NCI-H446 treated with DMSO at 0.1 percent for 48 hours (cell line): ENCODE measurements at regions not wholly inside any gene's neighbourhood (a gene's known extent, or its start where the extent isn't known, plus 50 kb on each side); places are given as distances from the start of the nearest gene placed in this dataset.
A peak's percentile ranks its signal among the peaks of the same experiment; 100 is the strongest.

Experiments
- DNase-seq: peaks from one replicate; lab custom pipeline; 2025; lab: John Stamatoyannopoulos, UW

DNA sequence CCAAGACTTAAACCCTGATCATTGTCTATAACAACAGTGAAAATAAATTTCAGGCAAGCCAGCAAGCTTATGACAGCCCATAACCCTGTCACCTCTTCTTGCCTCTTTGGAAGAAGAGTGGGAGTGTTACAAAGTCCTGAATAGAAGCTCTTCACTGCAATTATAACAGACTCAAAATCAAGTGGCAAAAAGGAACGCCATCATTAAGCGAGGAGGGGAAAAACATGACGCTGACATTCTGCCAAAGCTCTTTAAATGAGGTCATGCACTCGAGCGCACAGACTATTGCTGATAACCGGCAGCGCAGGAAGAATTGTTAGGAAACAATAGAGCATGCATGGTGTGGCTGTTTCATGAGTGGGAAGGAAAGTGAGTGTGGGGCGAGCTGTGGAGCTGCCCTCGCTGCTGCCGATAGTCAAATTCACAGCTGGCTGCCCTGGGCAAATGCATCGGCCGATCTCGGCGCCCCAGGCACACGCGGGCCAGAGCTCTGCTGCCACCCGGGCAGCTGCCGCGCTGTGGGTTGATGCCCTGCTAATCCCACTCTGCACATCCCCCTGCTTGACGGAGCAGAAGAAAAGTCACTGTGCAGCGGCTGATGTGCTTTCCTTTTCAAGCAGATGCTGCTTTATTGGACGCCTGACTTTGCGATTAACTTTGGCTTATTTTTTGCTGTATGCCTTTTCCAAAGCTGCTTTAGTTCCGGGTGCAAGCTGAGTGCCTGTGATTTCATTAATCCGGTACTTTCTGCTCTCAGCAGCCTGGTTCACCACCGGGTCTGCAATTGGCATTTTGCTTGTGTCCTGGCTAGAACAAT lies 102.4 kb upstream of the ST6GALNAC5 start:
- peak; percentile 15 for DNase-seq

DNA sequence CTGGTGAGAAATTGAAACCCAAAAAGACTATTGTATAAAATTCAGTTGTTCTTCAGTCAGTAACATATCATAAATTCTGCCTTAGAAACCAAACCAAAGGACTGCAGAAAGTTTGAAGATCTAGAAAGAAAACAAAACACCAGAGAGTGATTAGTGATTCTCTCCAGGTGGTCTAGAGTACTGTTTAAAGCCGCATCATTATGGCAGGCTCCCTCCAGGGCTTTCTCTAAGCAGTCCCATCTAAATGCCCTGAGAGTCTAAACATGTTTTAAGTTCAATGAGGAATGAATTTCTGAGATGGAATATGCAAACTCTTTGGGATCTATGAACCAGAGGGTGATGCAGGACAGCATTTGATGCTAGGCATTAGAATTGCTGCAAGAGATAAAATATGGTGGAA lies 100.9 kb upstream of the ST6GALNAC5 start:
- DNase-seq: no peak

DNA sequence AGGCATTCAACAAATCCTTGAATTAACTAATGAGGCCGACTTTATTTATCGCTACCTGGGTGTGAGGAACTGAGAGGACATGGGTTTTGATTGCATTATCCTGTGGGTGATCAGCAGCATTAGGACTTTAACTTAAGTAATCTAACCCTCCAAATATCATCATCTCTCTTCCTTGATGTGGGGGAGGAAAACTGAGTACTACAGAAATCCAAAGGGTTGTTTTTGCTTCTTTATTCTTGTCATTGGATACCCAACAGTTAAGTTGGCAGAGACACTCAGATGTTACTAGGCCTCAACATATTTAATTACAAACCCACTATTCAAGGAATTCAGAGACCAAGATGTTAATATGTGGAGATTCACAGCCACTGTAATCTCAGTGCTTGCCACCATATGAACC lies 97.4 kb upstream of the ST6GALNAC5 start:
- no peak for DNase-seq

DNA sequence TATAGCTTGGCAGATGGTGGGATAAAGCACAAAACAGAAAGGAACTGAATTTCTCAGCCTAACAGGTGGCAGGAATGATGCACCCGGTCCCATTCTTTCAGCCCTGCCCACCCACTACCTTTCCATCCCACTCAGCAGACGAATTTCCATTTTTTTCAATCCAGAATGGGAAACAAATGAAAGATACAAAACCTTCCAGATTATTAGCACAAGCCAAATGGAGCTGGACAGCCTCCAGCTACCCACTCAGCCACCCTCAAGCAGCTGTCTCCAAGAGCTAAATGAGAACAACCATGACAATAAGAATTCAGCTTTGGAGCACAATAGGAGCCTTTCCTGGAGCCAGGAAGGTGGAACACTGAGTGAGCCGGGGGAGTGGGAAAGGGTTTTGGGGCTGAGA lies 96.3 kb upstream of the ST6GALNAC5 start:
- DNase-seq: peak; percentile 89

DNA sequence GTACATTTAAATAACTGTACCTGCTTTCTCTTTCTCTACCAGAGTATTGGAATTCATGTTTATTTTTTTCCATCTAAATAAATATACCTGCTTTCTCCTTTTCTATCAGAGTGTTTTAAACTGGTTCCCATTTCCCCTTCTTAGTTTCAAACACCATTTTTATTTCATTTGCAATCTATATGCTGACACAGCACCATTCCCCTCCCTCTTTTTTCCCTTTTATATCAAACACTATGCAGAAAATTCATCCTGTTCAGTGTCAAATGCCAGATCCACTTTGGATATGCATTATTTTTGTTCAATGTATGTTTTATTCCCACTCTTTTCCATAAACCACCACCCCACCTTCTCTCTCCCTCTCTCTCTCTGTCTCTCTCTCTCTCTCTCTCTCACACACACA lies 85.8 kb upstream of the ST6GALNAC5 start:
- no peak for DNase-seq

DNA sequence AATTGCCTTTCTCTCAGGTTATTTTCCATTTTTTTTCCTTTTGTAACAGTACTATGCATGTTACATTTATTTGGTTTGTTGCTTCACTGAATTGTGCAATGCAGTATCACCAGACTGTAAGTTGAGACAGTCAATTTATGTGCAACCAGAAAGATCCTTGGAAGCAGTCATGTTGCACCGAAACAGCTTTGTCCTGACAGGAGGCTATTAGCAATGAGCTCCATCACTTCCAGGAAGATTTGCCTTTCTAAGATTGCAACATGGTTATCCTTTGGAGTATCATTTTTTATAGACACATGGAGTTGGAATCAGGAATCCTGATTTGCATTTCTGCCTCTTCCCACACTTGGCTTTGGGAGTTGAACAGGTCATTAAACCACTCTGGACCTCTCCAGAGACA lies 84.5 kb upstream of the ST6GALNAC5 start:
- no peak for DNase-seq

DNA sequence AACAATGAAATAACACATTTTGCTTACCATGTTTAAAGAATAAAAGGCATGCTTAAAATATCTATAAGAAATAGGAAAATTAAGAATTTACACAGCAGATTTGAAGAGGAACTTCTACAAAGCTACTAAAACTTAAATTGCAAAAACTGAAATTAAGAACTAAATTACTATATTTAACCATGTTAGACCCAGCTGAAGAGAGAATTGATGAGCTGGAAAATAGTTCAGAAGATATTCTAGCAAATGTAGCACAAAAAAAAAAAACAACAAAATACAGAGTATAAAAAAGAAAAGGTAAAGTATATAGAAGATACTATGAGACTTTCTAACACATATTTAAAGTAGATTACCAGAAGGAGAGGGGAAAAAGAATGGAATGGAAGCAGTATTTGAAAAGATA lies 82.8 kb upstream of the ST6GALNAC5 start:
- no peak for DNase-seq

DNA sequence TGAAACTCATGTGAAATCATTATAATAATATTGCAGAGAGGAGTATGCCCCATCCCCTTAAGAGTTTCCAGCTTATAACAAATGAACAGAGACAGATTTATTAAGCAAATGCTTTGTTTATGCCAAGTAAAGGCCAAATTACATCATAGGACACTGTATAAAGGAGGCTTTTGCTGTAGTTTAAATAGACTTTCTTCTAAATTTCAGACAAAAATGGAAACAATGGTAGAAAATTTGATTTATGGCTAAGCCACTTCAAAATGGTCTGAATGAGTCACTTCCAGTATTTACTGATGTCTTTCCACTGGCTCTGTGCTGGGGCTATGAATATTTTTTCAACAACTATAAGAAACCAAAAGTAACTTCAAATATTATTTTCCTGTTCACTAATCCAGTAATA lies 81.1 kb upstream of the ST6GALNAC5 start:
- peak; percentile 74 for DNase-seq

DNA sequence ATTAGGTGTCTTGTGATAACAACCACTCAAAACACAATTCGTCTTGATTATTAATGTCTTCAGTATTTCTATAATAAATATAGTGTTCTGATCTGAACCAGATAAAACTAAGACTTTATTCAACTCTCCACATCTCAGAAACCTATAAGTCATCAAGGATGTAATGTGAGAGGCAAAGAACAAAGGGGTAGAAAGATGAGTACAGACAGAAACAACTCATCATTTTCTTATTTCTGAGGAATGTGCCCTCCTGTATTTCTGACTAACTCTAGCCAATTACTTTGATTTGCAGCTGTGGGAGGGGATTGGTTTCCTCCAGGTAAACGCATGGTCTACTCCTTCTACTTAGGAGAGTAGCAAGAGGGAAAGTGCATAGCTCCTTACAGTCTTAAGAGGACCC lies 73.7 kb upstream of the ST6GALNAC5 start:
- DNase-seq: no peak

DNA sequence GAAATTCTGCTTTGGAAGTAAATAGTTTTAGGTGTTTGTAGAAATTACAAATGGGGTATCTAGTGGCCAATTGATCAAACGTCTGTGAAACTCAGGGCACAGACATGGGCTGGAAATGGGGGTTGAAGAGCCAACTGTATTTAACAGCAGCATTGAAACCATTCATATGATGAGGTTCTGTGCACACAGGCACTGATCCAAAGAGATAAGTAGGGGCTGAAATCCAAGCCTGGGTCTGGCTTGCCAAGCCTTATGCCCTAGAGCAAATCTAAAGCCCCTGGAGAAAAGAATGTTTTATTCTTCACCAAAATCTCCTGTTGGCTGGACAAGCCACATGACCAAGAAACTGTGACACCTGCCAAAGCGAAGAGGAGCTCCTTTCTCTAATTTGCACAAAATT lies 67.6 kb upstream of the ST6GALNAC5 start:
- DNase-seq: peak; percentile 87

DNA sequence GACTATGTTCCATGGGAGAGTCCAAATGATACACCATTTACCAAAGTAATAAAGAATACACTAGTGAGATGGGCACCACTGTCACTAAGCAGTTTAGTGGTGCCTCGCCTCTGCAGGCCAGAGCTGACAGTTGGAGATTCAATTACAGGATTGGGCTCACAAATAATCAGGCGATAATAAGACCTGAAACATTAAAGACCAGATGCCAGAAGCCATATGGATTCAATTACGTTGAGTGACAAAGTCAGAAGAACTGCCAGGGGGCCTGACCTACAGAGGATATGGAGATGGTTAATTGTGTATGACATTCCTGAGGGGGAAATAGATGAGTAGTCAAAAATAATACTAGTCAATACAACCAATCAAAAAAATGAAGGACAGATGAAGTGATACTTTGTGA lies 65.2 kb upstream of the ST6GALNAC5 start:
- DNase-seq: peak; percentile 69

DNA sequence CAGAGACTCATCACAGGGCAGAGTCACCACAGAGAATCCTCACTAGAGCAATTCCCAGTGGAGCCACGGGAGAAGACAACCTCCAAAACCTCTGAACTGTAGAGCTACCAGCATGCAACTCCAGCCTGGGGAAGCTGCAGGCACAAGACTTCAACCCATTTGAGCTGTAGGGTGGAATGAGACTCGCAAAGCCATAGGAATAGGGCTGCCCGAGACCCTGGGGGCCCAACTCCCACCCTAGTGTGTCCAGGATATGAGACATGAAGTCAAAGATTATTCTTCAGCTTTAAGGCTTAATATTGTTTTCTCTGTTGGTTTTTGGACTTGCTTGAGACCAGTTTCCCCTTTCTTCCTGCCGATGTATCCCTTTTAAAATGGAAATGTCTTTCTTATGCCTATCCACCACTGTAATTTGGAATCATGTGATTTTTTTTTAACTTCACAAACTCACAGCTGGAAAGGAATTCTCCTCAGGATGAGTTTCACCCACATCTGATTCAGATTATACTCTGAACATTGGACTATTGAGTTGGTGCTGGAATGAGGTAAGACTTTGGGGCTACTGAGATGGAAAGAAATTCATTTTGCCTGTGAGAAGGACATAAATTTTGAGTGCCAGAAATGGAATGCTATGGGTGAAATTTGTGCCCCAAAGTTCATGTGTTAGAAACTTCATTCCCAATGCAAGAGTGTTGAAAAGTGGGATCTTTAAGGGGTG lies 59.6 kb upstream of the ST6GALNAC5 start:
- no peak for DNase-seq
